Inferior parietal cortex (tissue), 1 donor: ENCODE measurements at regions not wholly inside any gene's neighbourhood (a gene's known extent, or its start where the extent isn't known, plus 50 kb on each side); places are given as distances from the start of the nearest gene placed in this dataset.

Source experiments
- DNase-seq: peaks from one replicate; pipeline ENCODE4 v3.0.0-alpha.2; 2016; ENCODE audit errors: extremely low spot score

DNA sequence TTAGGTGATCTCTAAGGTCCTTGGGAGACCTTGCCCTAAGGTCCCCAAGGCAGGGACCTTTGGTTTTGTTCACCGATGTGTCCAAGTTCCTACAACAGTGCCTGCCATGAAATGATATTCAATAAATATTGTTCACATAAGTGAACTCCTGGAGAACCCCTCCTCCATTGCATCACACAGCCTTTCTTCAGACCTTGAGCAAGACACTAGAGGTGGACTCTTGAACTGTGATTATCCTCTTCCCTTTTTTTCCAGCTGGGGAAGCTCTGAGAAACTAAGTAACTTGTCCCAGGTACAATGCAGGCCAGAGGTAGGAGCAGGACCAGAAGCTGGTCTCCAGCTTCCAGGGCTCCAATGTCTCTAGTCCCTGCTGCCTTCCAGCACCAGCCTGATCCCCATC lies 76.6 kb upstream of the LMO1 start:
- DNase-seq, result no peak

DNA sequence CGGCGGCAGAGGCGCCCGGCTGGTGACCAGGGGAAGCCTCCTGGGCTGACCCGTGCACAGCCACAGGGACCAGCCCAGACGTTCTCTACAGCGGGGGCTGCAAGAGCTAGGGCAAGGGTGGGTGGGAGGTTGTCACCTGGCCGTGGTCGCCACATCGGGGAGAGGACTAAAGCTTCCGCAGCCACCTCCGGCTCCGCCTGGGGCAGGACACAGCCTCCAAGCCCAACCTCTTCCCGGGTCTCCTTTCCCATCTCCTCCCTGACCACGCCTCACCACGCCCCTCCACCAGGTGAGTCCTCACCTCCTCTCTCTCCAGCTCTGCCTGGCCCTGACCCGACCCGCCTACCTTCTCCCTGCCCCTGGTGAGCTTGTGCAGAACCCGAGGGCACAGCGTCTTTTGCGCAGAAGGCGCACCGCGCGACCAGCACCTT lies 75.9 kb upstream of the LMO1 start:
- DNase-seq, result no peak

DNA sequence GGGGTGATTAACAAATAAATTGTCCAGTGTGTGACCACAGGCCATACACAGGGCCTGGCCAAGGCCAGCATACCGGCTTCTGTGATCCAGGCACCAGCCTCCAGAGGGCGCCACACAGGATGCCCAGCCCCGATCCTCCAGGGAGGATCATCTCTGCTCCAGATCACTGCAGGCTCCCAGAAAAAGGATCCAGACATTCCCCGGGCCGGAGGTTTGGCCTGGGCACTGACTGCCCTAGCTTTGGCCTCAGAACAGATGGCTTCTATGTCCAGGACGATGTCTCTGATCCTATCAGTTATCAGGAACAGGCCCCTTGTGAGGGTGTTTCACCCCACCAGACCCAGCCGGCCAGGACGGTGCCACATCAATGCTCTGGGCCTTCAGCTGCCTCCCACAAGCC lies 74.5 kb upstream of the LMO1 start:
- DNase-seq, result peak; percentile 40

DNA sequence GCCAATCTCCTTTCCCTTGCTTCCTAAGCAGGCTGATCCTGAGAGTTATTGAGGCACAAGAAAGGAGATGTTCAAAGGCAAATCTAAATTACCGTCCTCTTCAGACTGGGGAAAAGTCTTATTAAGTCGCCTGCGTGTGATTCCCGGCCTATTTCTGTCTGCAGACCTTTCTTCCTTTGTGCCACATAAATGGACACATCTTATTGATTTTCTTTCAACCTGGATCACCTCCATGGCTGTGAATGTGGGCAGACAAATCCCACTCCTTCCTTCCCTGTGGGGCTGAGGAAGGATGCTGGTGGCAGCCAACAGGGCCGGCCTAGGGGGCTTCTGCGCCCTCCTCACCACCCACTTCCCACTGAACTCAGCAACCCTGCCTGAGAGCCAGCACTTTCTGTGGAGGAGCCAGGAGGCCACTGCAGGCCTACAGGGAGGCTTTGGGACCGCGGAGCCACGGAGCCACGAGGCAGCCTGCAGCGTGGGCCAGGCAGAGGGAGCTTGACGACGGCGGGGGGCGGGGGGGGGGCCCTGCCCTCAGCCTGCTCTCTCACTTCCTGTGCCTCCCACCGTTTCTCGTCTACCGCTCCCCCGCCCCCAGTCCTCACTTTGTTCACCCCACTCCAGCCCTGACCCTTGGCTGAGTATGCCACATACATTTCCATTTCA lies 73.6 kb upstream of the LMO1 start:
- no peak for DNase-seq

DNA sequence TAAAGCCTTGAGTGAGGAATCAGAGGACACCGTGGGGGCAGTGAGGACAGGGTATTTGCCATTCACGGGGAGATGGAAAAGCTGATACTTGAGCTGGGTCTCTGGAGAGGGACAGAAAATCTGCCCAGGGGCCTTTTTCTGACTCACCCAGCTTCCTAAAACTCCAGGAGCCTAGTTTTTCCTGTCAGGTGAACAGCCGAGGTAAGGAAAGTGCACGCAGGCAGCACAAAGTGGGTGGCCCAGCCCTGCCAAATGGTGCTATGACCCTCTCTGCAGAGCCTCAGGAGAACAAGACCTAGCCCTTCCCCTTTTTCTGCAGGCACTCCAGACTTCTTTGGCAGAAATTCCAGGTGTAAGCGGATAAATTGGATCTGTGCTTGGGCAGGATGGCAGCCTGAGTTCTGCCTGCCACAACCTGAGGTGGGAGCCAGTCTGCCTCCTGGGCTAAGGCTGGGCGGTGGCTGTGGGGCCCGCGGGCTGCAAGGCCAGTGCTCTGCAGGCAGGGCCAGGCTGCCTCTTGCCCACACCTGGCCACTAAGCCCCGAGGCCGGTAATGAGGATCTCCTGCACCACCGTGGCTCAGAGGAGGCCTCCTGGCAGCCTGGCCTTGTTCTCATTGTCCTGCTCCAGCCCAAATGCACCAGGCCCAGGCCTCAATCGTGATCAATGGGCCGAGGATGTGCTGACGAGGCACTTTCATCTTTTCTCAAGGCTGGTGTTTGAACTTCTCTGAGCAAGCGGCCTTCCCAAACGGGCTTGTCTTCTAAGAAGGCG lies 72.9 kb upstream of the LMO1 start:
- DNase-seq, result no peak

DNA sequence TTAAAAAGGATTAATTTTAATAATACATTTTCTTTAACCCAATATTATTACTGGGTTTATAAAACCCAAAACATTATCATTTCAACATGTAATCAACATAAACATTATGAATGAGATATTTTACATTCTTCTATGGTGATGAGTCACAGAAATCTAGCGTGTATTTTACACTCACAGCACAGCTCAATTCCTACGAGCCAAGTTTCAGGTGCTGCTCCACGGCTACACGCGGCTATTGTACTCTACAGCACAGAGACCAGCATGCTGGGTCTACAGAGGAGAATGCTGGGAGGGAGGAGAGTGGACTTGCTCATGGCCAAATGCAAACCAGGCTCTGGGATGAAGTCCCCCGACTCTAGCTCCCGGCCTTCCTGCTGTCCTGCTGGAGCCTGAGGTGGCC lies 72.0 kb upstream of the LMO1 start:
- no peak for DNase-seq

DNA sequence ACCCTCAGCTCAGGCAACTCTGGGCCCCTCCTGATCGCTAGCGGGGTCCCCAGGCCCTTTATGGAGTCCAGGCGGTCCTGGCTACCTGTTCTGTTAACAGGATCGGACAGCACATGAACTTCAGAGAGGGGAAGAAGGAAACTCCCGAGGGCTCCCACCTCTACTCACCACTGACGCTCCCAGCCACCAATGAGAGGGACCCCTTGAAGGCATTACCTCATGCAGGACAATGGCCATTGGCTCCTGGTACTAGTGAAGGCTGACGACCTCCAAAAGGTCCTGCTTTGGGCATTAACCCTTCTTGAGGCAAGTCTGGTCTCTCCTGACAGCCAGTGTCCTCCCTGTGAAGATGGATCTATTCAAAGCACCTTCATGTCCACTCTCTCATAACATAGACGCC lies 71.5 kb upstream of the LMO1 start:
- no peak for DNase-seq

DNA sequence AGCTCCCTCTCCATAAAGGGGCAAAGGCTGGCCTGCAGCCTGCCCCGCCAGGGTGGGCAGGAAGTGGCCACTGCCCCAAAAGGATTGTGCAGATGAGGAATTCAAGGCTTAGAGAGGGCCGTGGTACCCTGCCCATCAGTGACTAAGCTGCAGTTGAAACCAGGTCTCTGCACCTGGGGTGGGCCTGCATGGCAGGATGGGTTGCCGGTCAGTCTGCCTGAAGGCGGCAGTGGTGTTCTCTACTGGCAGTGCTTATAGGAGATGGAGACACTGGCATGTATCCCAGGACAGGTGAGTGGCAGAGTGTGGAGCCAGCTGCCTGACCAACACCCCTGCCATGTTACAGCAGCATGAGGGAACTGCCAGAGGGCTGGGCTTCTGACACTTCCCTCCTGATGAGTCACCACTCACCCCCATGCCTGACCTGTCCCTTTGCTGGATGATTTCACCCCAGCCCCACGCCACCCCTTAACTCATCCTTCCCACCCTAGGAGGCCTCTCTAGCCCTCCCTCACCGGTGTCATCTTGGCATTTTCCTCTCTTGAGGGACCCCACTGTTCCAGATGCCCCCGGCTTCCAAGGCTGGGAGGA lies 70.2 kb upstream of the LMO1 start:
- no peak for DNase-seq

DNA sequence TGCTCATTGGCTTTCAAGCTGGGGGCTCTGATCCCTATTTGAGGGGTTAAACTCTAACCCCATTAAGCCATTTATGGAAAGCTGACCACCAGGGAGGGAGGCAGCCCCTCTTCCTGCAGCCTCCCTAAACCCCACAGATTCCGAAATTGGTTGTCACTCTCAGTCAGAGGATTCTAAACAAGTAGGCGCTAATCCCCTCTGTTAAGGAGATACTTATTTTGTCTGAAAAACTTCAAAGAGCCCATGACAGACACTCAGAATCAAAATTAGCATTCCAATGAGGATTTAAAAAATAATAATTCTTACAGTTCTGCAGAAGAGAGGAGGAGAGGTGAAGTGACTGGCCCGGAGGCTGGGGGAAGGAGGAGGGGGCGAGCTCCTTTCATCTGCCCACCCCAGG lies 69.7 kb upstream of the LMO1 start:
- no peak for DNase-seq

DNA sequence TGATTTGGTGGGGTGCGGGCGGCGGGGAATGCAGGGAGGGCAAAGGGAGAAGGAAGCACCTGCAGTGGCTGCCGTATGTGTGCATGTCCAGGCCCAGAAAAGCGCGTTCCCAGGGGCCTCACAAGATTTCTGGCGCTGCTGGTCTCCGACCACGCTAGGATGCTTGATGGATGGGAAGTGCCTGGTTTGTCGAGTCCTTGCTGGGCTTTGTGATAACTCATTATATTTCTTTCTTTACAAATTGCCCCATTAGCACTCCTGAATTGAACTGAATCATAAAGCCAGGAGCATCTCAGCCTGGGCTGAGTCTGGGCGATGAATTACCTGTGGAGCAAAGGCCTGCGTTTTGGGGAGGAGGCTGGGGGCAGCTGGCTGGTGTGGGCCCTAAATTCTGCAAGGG lies 69.2 kb upstream of the LMO1 start:
- DNase-seq, result no peak

DNA sequence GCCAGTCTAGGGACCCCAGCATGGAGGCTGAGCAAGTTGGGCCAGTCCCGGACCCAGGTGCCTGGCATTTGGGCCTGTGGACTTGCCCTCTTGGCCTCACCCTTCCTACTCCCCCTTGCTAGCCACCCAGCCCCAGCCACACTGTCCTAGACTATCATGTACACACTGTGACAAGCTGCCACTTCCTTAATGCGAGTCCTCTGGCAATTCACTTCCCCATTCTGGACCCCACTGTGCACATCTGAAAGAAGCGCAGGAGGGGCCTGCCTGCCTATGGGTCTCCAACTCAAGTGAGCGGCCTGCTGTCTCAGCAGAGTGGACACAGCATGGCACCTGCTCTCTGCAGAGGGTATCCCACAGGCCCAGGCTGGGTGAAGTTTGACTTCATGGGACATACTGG lies 68.5 kb upstream of the LMO1 start:
- DNase-seq, result no peak

DNA sequence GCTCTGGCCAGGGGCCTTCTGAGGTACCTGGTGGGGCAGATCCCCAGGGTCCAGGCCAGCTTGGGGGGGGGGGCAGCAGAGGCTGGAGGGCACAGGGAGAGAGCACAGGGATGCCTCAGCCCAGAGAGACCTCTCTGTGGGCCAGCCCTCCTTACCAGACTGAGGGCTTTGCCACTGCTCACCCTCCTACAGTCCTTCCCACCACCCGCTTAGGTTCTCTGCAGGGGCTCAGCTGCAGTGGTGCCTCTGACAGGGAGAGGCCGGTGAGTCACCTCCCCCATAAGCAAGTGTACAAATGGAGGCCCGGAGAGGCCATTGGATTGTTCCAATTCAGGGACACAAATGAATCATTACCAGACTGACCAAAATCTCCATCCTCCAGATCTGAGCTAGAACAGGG lies 68.1 kb upstream of the LMO1 start:
- DNase-seq, result no peak

DNA sequence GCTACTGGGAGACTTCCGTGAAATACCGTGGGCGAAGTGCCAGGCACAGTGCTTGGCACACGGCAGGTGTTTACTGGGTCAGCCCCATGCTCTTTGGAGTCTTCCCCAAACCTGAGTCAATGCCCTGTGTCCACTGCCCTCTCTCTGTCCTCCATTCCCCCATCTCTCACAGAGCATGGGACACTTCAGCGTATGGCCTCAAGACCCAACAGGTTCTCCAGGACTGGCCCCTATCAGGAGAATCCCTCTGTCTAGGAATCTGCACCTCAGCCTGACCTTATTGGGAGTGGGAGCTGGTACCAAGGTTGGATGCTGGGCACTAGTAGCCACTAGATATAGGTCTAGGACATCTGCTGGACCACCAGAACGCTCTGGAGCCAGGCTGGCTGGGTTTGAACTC lies 67.2 kb upstream of the LMO1 start:
- DNase-seq, result no peak

DNA sequence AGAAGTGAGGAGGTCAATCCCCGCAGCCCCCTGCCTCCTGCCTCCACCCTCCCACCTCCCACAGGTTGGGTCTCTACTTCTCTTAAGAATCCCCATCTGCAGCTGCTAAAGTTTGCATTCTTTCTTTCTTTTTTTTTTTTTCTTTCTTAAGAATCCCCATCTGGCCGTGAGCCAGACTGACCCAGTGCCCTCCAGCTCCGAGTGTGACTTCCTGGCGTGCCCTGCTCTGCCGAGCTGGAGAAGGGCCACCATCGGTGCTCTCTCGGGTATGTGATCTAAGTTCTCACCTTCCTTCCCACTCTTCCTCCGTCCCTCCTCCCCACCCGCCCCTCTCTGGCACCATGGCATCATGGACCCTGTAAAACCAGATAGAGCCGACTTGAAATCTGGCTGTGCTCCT lies 66.7 kb upstream of the LMO1 start:
- DNase-seq, result no peak

DNA sequence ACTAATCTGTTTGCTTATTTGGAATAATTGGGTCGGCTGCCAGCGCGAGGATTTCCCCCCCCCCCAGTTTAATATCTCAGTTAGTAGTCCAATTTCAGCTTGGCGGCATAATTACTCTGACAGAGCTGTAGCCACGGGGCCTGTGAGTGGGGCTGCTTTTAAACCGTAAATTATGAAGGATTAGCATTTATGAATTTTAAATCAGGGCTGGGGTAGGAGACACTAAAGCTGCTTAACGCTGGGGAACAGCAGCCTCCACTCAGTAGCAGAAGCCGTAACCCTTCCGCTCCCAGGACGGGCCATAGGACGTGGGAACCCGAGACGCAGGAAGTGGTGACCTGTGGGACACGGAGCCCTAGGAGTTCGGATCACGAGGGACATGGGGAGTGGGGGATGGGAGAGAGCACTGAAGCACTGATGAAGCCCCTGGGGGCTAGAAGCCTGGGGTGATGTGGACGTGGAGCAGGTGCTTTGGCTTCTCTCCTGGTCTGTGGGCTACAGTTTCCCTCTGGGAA lies 66.2 kb upstream of the LMO1 start:
- no peak for DNase-seq

DNA sequence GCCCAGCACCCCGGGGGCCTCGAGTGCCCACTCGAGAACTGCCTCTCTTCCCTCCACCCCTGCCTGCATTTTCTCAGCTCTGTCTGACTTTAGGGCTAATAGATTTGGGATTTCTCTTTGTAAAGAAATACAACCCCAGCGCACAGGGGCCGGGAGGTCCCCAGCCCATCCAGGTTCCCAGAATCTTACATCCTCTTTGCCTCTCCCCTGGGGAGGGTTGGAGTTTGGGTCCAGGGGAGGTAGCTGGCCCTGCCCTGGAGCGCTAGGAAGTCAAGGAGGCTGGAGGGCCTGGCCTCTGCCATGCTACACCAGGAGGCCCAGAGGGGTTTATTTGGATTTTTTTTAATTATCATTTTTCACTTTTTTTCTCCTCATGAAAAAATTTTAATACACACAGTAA lies 65.7 kb upstream of the LMO1 start:
- no peak for DNase-seq

DNA sequence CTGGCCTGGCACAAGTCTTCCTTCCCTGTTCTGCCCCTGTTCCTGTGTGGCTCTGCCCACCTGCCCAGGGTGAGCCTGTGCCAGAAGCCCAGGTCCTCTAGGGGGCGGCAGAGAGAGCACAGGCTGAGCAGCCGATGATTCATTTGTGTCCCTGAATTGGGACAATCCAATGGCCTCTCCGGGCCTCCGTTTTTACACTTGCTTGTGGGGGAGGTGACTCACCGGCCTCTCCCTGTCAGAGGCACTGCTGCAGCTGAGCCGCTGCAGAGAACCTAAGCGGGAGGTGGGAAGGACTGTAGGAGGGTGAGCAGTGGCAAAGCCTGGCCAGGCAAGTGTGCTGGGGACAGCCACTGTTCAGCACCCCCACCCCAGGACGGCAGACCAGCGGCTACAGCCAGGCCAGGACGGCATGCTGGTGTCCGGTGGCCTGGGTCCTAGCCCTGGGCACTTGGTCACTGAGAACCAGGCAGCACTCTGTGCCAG lies 65.2 kb upstream of the LMO1 start:
- DNase-seq, result peak; percentile 86

DNA sequence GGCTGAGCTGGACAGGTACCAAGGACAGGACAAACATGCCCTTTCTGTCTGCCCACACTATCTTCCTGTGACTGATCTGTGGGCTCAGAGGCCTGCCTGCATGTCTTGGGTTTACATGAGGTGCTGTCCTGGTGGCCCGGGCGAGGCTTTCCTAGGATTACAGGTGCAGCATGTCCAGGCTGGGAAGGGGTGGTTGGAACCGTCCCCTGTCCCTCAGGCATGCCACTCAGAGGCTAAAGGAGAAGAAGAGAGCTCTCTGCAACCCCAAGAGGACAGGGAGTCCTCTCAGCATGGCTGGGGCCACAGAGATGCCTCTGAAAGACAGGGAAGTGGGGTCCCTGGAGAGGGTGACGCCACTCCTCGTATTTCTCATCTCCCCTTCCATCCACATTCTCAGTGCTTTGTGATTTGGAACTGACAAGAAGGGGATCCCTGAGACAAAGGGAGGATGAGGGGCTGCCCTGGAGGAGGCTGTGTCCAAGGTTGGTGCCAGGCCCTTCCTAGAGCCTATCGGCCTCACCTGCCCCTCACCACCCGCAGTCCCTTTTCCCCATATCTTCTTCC lies 64.6 kb upstream of the LMO1 start:
- no peak for DNase-seq

DNA sequence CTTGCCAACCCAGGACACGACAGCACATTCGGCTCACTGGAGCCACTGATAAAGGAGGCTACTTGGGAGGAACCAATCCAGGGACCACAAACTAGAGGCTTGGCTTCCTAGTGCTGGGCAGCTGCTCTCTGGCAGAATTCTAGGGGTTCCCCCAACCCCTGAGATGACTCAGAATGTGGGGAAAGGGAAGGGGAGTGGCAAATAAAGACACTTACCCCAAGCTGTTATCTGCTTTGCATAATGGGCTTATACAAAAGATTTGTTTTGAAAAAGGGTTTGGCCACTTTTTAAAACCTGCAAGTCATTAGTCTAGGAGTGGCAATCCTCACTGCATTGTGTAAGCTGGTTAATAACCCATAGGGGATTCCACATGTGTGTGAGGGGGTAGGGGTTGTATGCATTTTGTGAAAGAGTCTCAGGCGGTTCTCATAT lies 64.1 kb upstream of the LMO1 start:
- DNase-seq, result no peak

DNA sequence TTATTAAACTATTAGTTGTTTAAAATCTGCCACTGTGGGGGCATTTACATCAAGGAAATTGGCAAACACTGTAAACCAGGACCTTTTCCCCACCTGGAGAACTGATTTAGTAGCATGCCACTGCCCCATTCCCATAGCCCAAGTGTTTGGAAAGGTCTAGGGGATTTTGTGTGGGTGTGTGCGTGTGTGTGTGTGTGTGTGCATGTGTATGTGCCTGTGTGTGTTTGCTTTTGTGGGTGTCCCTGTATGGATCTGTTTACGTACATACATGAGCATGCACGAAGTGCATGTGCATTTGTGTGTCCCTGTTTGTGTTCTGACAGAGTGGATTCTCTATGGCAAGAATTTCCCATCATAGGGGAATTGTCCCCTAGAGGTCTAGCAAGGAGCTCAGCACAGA lies 62.7 kb upstream of the LMO1 start:
- DNase-seq, result no peak

DNA sequence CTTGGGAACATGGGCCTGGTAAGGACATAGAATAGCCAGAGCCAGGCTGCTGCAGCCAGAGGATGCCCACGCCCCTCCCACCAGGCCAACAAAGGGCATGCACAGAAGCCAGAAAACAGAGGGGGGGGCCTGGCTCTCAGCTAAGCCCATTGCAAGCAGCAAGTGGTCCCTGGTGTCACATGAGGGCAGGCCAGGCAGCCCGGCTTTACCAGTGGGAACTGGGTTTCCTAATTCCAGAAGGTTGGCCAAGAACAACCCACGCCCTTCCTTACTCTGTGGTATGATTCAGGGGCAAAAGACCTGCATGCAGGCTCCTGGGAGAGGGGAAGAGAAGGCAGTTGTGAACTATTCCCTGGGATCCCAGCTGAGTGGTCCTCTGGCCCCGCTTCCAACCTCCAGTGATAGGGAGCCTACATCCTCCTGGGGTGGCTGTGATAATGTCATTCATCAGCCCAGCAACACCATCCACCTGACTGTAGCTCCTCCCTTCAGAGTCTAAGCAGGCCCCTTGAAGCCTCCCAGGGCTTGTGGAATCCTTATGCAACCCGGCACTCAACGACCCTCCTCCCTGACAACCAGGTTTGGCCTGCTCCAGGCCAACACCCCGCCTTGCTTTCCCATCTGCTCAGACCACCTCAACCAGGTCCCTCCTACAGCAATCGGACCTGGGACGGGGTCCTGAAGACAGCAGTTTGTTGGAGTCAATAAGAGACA lies 62.1 kb upstream of the LMO1 start:
- DNase-seq, result no peak
